ENCODE measurements at regions not wholly inside any gene's neighbourhood (a gene's known extent, or its start where the extent isn't known, plus 50 kb on each side); places are given as distances from the start of the nearest gene placed in this dataset.
A peak's percentile ranks its signal among the peaks of the same experiment; 100 is the strongest.

- DNase-seq (ENCODE audit: low read depth): no peak
These were observed 52.6 kb upstream of the KATNAL1 start for GRCh38 chr13:30359991-30360390.

GRCh38 chr13:30360586-30360985 lies 53.2 kb upstream of the KATNAL1 start:
- DNase-seq (ENCODE audit: low read depth): no peak

- no peak for DNase-seq (ENCODE audit: low read depth)
These were observed 54.8 kb upstream of the KATNAL1 start for GRCh38 chr13:30362005-30362788.

- no peak for DNase-seq (ENCODE audit: low read depth)
These were observed 55.5 kb upstream of the KATNAL1 start for GRCh38 chr13:30362869-30363268.

GRCh38 chr13:30363725-30364124 lies 56.4 kb upstream of the KATNAL1 start:
- no peak for DNase-seq (ENCODE audit: low read depth)

- DNase-seq (ENCODE audit: low read depth): no peak
These were observed 56.8 kb upstream of the KATNAL1 start for GRCh38 chr13:30364133-30364532.

GRCh38 chr13:30364876-30365275 lies 57.4 kb upstream of the UBE2L5 start:
- DNase-seq (ENCODE audit: low read depth): peak; percentile 12

- DNase-seq (ENCODE audit: low read depth): no peak
These were observed 56.2 kb upstream of the UBE2L5 start for GRCh38 chr13:30366088-30366487.

- DNase-seq (ENCODE audit: low read depth): no peak
These were observed 55.0 kb upstream of the UBE2L5 start for GRCh38 chr13:30367296-30367695.

- no peak for DNase-seq (ENCODE audit: low read depth)
These were observed 52.1 kb upstream of the UBE2L5 start for GRCh38 chr13:30370146-30370545.

- DNase-seq (ENCODE audit: low read depth): no peak
These were observed 51.3 kb upstream of the UBE2L5 start for GRCh38 chr13:30370916-30371521.

- DNase-seq (ENCODE audit: low read depth): no peak
These were observed 50.5 kb upstream of the UBE2L5 start for GRCh38 chr13:30371649-30372265.
